SK-N-SH (cell line): ENCODE measurements at regions not wholly inside any gene's neighbourhood (a gene's known extent, or its start where the extent isn't known, plus 50 kb on each side); places are given as distances from the start of the nearest gene placed in this dataset.

ENCODE experiments used
- CTCF ChIA-PET: fragments of 300-600, 350-600 bp; formaldehyde crosslinking; extraction: SDS; loops from one replicate; lab custom pipeline; 2021; lab: Yijun Ruan, JAX
- POLR2A ChIA-PET: fragments of 350-600 bp; sonication (Branson Sonifier 250); formaldehyde crosslinking; extraction: SDS; loops from one replicate; lab custom pipeline; 2020; ENCODE audit warnings: antibody characterized with exemption, inconsistent platforms; lab: Yijun Ruan, JAX
- DNase-seq: peaks from one replicate; pipeline ENCODE4 v3.0.0; 2012
- H2AFZ ChIP-seq: fragments of 200-600 bp; sonication (generic); 2 replicates; pipeline ENCODE4 v1.8.1; 2016; ENCODE audit warnings: antibody characterized with exemption, mild to moderate bottlenecking, low read depth
- H3F3A ChIP-seq: fragments of 200-600 bp; sonication (generic); replicated peaks from 2 replicates; pipeline ENCODE3; 2016; ENCODE audit warnings: antibody characterized with exemption, mild to moderate bottlenecking; ENCODE audit not compliant: insufficient read depth
- H3K27ac ChIP-seq, 2 experiments: fragments of 200-500 bp in 1 of 2; fragments of 200-600 bp in 1 of 2; sonication (Bioruptor generic) in 1 of 2; sonication (generic), shearing (Covaris generic) in 1 of 2; 2 replicates each; pipeline versions ENCODE4 v1.5.1 to v1.6.1; 2014 to 2016; ENCODE audit warnings: low read depth in 2 of 2, inconsistent platforms in 1 of 2, low read length in 1 of 2, mild to moderate bottlenecking in 1 of 2, mixed read lengths in 1 of 2
- H3K27me3 ChIP-seq: fragments of 200-600 bp; sonication (generic), shearing (Covaris generic); 2 replicates; pipeline ENCODE4 v1.6.1; 2016; ENCODE audit warnings: mixed run types; ENCODE audit not compliant: insufficient read depth
- H3K36me3 ChIP-seq, 2 experiments: fragments of 200-500 bp in 1 of 2; fragments of 200-600 bp in 1 of 2; sonication (Bioruptor generic) in 1 of 2; sonication (generic) in 1 of 2; replicated peaks in 1 of 2; 2 replicates each; pipeline versions ENCODE3 to v1.5.1; 2014 to 2016; ENCODE audit warnings: low read length in 1 of 2, mild to moderate bottlenecking in 1 of 2; ENCODE audit not compliant: insufficient read depth in 2 of 2, control insufficient read depth in 1 of 2
- H3K4me1 ChIP-seq, 2 experiments: fragments of 200-500 bp in 1 of 2; fragments of 200-600 bp in 1 of 2; sonication (Bioruptor generic) in 1 of 2; sonication (generic), shearing (Covaris generic) in 1 of 2; 2 replicates each; pipeline versions ENCODE4 v1.5.1 to v1.6.1; 2014 to 2016; ENCODE audit warnings: low read depth in 1 of 2, low read length in 1 of 2, mixed run types in 1 of 2; ENCODE audit not compliant: insufficient read depth in 2 of 2, control insufficient read depth in 1 of 2
- H3K4me2 ChIP-seq: fragments of 200-600 bp; sonication (generic), shearing (Covaris generic); 2 replicates; pipeline ENCODE4 v1.6.1; 2017; ENCODE audit warnings: mixed run types
- H3K4me3 ChIP-seq, 2 experiments: fragments of 200-500 bp in 1 of 2; fragments of 200-600 bp in 1 of 2; sonication (Bioruptor generic) in 1 of 2; sonication (generic), shearing (Covaris generic) in 1 of 2; 2 replicates each; pipeline versions ENCODE4 v1.5.1 to v1.8.1; 2014 to 2016; ENCODE audit warnings: low read depth in 2 of 2, inconsistent platforms in 1 of 2, low read length in 1 of 2, mild to moderate bottlenecking in 1 of 2, mixed read lengths in 1 of 2, moderate library complexity in 1 of 2
- H3K79me2 ChIP-seq: fragments of 200-600 bp; sonication (generic); 2 replicates; pipeline ENCODE4 v1.8.1; 2017; ENCODE audit warnings: mild to moderate bottlenecking; ENCODE audit not compliant: insufficient read depth
- H3K9ac ChIP-seq: fragments of 200-600 bp; sonication (generic); 2 replicates; pipeline ENCODE4 v1.6.1; 2017; ENCODE audit warnings: mixed run types
- H3K9me2 ChIP-seq: fragments of 200-600 bp; sonication (generic); 2 replicates; pipeline ENCODE4 v1.6.1; 2017; ENCODE audit warnings: mixed run types
- H3K9me3 ChIP-seq: fragments of 200-600 bp; sonication (generic); 2 replicates; pipeline ENCODE4 v1.6.1; 2017; ENCODE audit warnings: mixed run types, mild to moderate bottlenecking, moderate library complexity
- H4K20me1 ChIP-seq: fragments of 200-600 bp; sonication (generic); 2 replicates; pipeline ENCODE4 v1.6.1; 2017; ENCODE audit warnings: mild to moderate bottlenecking, mixed run types; ENCODE audit not compliant: insufficient read depth
- CHD2 ChIP-seq: fragments of 150-350 bp; IDR thresholded peaks from 2 replicates; pipeline ENCODE4 v1.6.1; 2018; ENCODE audit warnings: low read length; ENCODE audit not compliant: partially characterized antibody
- CTCF ChIP-seq: fragments of 200-600 bp; sonication (generic); IDR thresholded peaks from 2 replicates; pipeline ENCODE4 v1.6.1; 2017; ENCODE audit warnings: antibody characterized with exemption, mild to moderate bottlenecking, moderate library complexity
- ELF1 ChIP-seq: IDR thresholded peaks from 2 replicates; pipeline ENCODE4 v1.4.0; 2012
- EP300 ChIP-seq, 2 experiments: IDR thresholded peaks; 2 replicates each; pipeline versions ENCODE4 v1.4.0 to v1.6.1; 2012; ENCODE audit warnings: borderline replicate concordance in 1 of 2, low read depth in 1 of 2, low read length in 1 of 2
- EZH2phosphoT487 ChIP-seq: fragments of 200-600 bp; sonication (generic); IDR thresholded peaks from 2 replicates; pipeline ENCODE4 v1.6.1; 2017; ENCODE audit warnings: low read depth, mixed run types, mild to moderate bottlenecking, antibody characterized with exemption, moderate library complexity, borderline replicate concordance
- FOXJ3 ChIP-seq: sonication (generic); formaldehyde crosslinking; IDR thresholded peaks from 2 replicates; pipeline ENCODE4 v1.5.1; 2020; ENCODE audit warnings: mild to moderate bottlenecking, missing genetic modification reagents
- FOXM1 ChIP-seq: IDR thresholded peaks from 2 replicates; pipeline ENCODE4 v1.4.0; 2012; ENCODE audit warnings: low read depth, mild to moderate bottlenecking
- GABPA ChIP-seq: IDR thresholded peaks from 2 replicates; pipeline ENCODE4 v1.4.0; 2012; ENCODE audit warnings: low read depth, mild to moderate bottlenecking
- MAX ChIP-seq: IDR thresholded peaks from 2 replicates; pipeline ENCODE4 v1.4.0; 2012; ENCODE audit warnings: low read depth
- MEF2A ChIP-seq: IDR thresholded peaks from 2 replicates; pipeline ENCODE4 v1.4.0; 2012; ENCODE audit warnings: low read depth, borderline replicate concordance
- NFIC ChIP-seq: IDR thresholded peaks from 2 replicates; pipeline ENCODE4 v1.4.0; 2012; ENCODE audit warnings: borderline replicate concordance
- NRF1 ChIP-seq: IDR thresholded peaks from 2 replicates; pipeline ENCODE4 v1.6.1; 2012; ENCODE audit warnings: low read depth, mild to moderate bottlenecking, low read length
- PBX3 ChIP-seq: IDR thresholded peaks from 2 replicates; pipeline ENCODE4; 2012
- RCOR1 ChIP-seq: fragments of 150-350 bp; IDR thresholded peaks from 2 replicates; pipeline ENCODE4 v1.6.1; 2017; ENCODE audit warnings: antibody characterized with exemption, low read length
- REST ChIP-seq: IDR thresholded peaks from 2 replicates; pipeline ENCODE4 v1.6.1; 2012; ENCODE audit warnings: mild to moderate bottlenecking, low read depth, low read length, moderate library complexity
- RFX5 ChIP-seq: IDR thresholded peaks from 2 replicates; pipeline ENCODE4 v1.6.1; 2012; ENCODE audit warnings: mild to moderate bottlenecking, improper control_type of control experiment, low read length
- RXRA ChIP-seq: IDR thresholded peaks from 2 replicates; pipeline ENCODE4 v1.4.0; 2012; ENCODE audit warnings: low read depth, mild to moderate bottlenecking, borderline replicate concordance
- TAF1 ChIP-seq: IDR thresholded peaks from 2 replicates; pipeline ENCODE4 v1.6.1; 2012; ENCODE audit warnings: low read depth, mild to moderate bottlenecking, low read length, moderate library complexity, borderline replicate concordance
- TCF12 ChIP-seq: IDR thresholded peaks from 2 replicates; pipeline ENCODE4 v1.4.0; 2012
- TEAD4 ChIP-seq: IDR thresholded peaks from 2 replicates; pipeline ENCODE4 v1.4.0; 2012; ENCODE audit warnings: mild to moderate bottlenecking, borderline replicate concordance; ENCODE audit not compliant: insufficient read depth
- YY1 ChIP-seq: IDR thresholded peaks from 2 replicates; pipeline ENCODE4 v1.4.0; 2012; ENCODE audit warnings: low read depth, mild to moderate bottlenecking
- WGBS: methylation state at CpG from one replicate; pipeline ENCODE4 v1.1.6; 2017; ENCODE audit warnings: low lambda C conversion rate; 5-methylcytosine and 5-hydroxymethylcytosine counted together

GRCh38 chr10:88042160-88043100 is 179.0 kb downstream of the PTEN start (continued):
- no peak for TF ChIP-seq REST

- H3K4me1 ChIP-seq = peaks cover 0 to 15% of the 10 kb centered on the region in 2 experiments; a peak in 2 of 4 replicates
- ChIA-PET CTCF (no interaction called here), POLR2A (no interaction called here)
- 91% methylated on average over 5 of the region's 5 CpGs for WGBS
- H3K4me2 ChIP-seq = no peak overlapping the region
- no peak overlapping the region for H3K9ac ChIP-seq
- H3K27ac ChIP-seq = no peak overlapping the region
- no peaks in the 10 kb centered on the region for H4K20me1 ChIP-seq
- no peak overlapping the region for H2AFZ ChIP-seq
- TF ChIP-seq CHD2 (no peak), MAX (no peak), MEF2A (no peak), TAF1 (no peak), TCF12 (no peak), RCOR1 (no peak), CTCF (no peak), FOXJ3 (CRISPR knock-in tag) (no peak), RXRA (no peak), EZH2phosphoT487 (no peak), PBX3 (no peak), TEAD4 (no peak), EP300 (IDR thresholded peaks at IDR 0.05; ENCODE audit: borderline replicate concordance in 1 of 2, low read depth in 1 of 2, low read length in 1 of 2) (no peak), ELF1 (no peak), NRF1 (no peak), RFX5 (no peak), YY1 (no peak), NFIC (no peak), FOXM1 (no peak), GABPA (no peak)
- no peaks in the 10 kb centered on the region for H3F3A ChIP-seq
- H3K4me3 ChIP-seq = no peak overlapping the region
- no peak for DNase-seq
- no peaks in the 10 kb centered on the region for H3K9me3 ChIP-seq
- no peaks in the 10 kb centered on the region for H3K27me3 ChIP-seq
- H3K36me3 ChIP-seq = no peaks in the 10 kb centered on the region
- no peaks in the 10 kb centered on the region for H3K9me2 ChIP-seq
- no peaks in the 10 kb centered on the region for H3K79me2 ChIP-seq
Observed at GRCh38 chr10:88045096-88045495, 181.7 kb downstream of the PTEN start.
